ACHN (cell line): ENCODE measurements at regions not wholly inside any gene's neighbourhood (a gene's known extent, or its start where the extent isn't known, plus 50 kb on each side); places are given as distances from the start of the nearest gene placed in this dataset.
"Not testable (repeated sequence)": the region's sequence is repeated elsewhere in the genome, so short reads cannot be mapped to it uniquely, and the experiment has no call there.

Experiments
- DNase-seq: peaks from one replicate; pipeline ENCODE4 v3.0.0-alpha.2; 2015
- in situ Hi-C: cut with HindIII; loops from 2 replicates; pipeline ENCODE4 v1.10.0; 2017; ENCODE audit warnings: low sequenced_read_pairs, low pct_ligation_motif_present, low pct_unique_long_range_greater_than_20kb

DNA sequence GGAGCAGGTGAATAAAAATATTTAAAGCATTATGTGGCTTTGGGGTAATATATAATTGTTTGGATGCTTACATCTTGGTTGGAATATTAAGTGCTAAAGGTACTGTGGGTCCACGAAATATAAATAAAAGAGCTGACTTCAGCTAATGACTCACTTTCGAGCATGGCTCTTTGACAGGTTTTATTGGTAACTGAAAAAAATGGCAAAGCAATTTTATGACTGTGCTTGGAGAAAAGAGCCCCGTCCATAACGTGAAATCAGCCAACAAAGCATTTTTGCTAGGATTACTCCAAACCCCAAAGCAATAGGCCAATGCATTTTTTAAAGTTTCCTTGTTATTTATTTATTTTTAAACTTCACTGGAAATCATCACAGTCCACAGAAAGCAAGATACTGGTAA is 397.2 kb upstream of the CDH19 start:
- no peak for DNase-seq
- in situ Hi-C loops: no loop called here

DNA sequence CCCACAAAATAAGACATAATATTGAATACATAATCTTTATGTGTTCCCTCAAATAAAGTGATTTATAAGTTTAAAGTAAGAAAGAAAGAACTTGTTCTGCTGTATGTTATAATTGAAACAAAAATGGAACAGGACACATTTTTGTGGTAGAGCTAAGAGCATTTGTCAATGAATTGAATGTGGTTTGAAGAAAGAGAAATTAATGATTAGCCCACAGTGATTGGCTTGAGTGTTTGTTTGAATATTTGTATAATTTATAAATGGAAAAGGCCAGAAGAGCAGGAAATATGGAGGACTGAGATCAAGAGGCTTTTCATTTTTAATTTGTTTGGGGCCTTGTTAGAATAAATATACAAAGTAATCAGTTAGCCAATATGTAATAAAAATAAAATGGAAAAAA is 395.1 kb upstream of the CDH19 start:
- in situ Hi-C loops: no loop called here
- DNase-seq: peak; percentile 2

DNA sequence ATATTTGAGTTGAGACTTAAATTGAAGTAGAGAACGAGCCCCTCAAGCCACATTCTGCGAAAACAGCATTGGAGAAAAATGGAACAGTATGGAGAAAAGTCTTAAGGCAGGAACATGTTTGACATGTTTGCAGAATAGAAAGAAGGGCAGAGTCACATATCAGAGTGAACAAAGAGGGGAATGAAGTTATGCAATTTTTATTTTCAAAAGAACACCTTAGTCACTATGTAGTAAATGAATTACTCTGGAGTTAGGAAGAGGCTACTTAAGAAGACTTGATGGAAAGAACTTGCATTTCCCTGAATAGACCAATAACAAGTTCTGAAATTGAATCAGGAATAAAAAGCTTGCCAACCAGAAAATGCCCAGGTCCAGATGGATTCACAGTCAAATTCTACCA is 391.4 kb upstream of the CDH19 start:
- no peak for DNase-seq
- in situ Hi-C loops: no loop called here

DNA sequence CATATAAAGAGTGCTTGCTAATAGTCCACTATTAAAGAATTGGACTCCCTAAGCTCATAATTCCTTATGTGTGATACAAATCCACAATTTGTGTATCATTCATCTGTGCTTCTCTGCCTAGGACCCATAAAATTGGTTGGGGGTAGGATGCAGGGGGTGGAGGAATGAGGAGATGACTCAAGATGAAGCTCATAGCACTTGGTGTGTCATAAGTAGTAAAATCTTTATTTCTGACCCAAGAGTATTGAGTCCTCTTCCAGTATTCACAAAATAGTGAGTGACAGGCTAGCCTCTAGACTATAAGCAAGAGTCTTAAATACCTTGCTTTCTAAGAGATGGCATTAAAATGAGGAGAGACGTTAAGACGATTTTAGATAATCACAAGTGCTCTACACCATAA is 390.9 kb upstream of the CDH19 start:
- DNase-seq: no peak
- in situ Hi-C loops: no loop called here

DNA sequence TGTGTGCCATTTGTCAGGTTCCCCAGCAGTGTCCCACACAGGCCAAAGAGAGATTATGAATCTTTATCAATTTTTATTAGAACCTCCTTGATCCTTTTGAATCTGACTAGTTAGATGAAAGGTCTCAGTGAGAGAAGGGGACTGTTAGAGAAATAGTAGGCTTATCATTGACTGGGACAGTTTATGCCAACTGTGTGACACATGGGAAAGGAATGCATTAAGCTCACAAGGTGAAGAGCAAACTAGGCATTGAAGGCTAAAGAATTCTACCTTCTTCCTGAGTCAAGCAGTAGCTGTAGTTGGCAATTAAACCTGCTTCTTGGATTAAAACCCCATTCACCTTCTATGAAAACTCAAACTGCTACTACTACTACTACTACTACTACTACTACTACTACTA is 389.6 kb upstream of the CDH19 start:
- DNase-seq: peak; percentile 84
- in situ Hi-C loops: no loop called here

DNA sequence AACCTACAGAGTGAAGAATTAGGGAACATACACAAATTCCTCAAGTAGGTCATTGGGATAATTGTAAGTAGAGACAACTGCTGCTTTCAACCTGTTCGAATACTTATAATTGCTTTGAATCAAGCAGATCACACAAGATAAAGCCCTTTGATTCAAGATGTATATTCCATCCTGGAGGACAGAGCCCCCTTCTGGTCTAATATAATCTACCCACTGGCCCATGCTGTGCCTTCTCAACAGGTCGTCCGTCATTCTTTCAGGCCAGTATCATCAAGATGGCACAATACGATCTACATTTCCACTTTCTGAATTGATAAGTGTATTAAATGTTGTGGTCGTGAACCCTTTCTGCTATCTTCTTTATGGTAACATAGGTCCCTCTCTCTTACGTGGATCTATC is 387.0 kb upstream of the CDH19 start:
- DNase-seq: no peak
- in situ Hi-C loops: no loop called here

DNA sequence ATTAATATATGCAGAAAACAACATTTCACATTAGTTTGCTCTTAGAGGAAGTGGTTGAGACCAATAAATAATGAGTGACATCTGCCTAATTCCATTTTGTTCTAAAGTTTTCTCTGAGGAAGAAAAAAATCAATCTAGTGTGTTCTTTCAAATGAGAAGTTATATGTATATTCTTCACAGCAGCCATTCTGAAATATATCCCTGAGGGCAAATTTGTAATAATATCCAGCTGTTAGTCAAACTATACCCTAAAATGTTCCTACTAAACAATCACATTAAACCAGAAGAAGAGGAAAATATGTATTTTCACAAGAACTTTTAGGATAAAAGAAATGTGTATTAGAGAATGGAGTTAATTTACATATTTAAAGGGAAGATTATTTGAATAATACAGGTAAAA is 375.1 kb upstream of the CDH19 start:
- in situ Hi-C loops: no loop called here
- no peak for DNase-seq

DNA sequence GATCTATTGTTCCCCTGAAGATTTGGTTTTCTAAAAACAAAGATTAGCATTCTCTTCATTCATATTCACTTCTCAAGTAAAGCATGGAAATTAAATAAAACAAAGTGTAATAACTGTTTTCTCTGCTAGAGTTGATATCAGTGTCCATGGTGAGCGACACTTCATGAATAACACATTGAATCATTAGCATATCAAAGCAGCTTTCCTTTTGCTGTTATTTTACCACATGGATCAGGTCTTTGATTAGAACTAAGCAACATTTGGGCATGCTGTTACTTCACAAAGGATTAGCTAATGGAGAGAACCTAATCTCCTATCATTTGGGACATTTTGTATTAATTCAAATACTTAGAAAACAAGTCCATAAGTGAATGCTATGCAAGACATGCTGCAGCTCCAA is 368.8 kb upstream of the CDH19 start:
- in situ Hi-C loops: no loop called here
- DNase-seq: no peak

DNA sequence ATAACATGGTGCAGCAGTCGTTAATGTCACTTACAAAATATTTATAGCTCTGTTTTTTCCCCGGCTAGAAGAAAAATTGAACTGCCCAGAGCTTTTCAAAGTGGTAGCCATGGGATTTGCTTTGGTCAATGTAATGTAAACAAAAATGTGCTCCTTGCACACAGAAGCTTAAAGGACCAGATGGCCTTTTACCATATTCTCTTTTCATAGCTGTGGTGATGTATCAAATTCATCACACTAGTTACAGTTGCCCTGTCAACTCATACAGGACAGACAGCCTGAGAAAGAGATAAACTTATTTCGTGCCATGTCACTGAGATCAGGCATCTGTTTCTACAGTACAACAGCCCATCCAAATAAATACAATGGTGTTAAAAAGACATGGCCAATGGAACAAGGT is 368.1 kb upstream of the CDH19 start:
- DNase-seq: no peak
- in situ Hi-C loops: no loop called here

DNA sequence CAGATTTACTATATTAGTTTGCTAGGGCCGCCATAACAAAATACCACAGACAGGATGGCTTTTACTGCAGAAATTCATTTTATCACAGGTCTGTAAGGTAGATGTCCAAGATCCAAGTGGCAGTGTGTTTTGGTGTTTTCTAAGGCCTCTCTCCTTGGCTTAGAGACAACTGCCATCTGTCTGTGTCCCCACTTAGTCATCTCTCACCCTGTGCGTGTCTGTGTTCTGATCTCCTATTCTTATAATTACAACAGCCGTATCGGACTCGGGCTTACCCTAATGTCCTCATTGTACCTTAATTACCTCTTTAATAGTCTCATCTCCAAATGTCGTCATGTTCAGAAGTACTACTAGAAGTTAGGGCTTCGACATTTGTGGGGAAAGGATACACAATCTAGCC is 362.3 kb upstream of the CDH19 start:
- in situ Hi-C loops: no loop called here
- DNase-seq: no peak

DNA sequence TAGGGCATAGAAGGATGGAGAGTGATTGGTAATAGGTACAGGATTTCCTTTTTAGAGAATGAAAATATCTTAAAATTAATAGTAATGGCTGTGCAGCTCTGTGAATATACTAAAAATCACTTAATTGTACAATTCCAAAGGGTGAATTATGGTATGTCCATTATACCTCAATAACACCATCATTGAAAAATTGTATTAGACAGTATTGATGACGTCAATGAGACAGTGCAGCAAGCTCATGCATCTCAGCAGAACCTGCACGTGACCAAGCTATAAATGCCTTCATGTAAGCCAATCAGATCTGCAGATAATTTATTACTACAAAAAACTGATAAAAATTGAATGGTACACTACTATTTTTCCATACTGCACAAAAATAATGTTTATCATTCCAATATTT is 354.4 kb upstream of the CDH19 start:
- in situ Hi-C loops: no loop called here
- DNase-seq: no peak

DNA sequence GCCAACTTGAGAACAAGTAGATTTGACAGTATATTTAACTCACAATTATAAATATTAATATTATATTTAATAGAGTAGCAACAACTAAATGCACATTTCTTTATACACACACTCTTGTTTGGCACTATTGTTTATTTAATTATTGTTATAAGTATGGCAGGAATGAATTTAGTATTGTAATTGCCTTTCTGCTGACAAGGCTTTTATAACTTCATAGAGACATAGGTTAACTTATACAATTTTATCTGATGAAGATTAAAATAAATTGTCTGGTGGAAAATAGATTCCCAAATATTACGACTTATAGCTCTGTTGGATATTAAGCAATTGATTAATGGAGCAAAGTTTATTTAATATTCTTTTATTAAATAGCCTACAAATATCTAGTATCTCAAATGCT is 347.9 kb upstream of the CDH19 start:
- in situ Hi-C loops: no loop called here
- DNase-seq: no peak

DNA sequence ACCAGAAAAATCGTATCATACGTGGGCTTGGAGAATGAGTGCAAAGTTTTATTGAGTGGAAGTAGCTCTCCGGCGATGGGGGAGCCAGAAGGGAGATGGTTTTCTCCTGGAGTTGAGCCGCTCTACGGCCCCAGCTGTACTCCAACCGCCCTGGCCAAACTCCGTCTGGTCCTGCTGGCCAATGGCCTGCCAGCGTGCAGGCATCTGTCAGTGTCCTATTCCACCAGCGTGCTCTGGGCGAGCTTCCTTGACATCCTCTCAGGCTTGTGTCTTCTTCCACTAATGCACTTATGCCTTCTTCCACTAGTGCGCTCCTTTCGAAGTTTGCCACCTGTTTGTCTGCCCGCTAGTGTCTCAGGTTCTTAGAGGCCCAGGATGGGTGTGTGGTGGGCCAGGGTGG is 345.5 kb upstream of the CDH19 start:
- DNase-seq: no peak
- in situ Hi-C loops: no loop called here

DNA sequence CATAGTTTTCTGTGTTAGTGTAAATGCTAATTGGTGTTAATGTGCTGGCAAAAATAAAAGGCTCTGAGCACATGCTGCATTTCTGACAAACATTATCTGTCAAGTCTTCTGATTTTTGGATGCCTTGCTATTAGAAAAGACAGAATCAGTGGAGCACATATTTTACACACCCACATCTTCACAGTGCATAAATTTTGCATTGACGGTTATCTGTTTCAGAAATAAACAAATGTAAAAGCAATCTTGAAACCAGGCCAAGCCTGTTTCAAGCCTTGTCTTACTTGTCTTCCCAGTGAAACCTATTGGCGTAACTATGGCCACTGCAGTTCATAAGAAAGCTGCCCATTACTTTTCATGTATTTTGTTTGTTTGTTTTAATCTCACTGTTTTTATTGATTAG is 333.7 kb upstream of the CDH19 start:
- in situ Hi-C loops: no loop called here
- no peak for DNase-seq

DNA sequence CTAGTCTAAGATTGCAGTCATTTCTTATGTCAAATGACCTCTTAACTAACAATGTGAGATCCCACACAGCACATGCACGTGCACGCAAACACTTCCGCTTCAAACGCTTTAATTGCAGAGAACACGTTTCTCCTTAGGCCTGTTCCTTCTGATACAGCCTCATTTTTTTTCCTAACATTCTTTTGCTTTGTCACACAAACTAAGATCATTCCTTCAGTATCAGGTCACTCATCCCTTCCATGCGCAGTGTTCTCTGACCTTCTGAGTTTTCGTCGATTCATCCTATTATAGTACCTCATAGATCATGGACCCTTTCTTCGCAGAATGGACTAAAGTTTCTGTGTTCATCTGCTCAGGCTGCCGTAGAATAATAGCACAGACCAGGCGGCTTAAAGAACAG is 327.1 kb upstream of the CDH19 start:
- in situ Hi-C loops: no loop called here
- DNase-seq: no peak

DNA sequence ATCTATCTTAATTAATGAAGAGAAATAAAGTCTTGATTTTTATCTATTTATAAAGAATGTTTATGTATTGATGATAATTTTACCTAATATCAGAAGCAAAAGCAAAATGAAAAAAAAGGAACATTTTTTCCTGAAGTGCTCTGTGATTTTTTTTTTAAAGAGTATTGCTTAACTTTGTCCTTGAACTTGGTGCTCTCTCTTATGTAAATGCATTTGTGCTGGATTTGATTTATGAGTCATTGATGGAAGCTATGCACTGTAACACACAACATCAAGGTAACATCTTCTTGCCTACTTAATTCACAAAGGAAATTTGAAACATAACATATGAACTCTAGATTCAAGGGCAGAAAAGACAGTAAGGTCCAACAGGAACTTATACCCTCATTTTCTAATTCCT is 312.9 kb upstream of the CDH19 start:
- in situ Hi-C loops: no loop called here
- DNase-seq: no peak

DNA sequence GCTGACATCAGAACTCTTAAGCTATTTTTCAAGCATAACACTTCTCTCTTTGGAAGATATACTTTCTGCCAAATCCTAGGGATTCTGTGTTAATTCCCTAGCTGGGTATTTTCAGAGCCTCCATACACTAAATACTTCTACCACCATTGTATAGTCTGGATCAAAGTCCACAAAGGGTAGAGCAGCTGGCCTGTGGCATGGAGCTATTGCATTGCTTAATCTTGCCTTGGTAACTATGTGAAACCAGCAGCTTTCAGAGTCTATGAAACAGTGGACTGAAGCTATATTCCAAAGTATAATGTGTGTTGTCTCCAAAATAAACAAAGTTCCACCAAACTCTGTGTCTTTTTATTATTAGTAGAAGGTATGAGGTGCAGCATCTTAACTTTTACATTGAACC is 296.9 kb upstream of the CDH19 start:
- no peak for DNase-seq
- in situ Hi-C loops: no loop called here

DNA sequence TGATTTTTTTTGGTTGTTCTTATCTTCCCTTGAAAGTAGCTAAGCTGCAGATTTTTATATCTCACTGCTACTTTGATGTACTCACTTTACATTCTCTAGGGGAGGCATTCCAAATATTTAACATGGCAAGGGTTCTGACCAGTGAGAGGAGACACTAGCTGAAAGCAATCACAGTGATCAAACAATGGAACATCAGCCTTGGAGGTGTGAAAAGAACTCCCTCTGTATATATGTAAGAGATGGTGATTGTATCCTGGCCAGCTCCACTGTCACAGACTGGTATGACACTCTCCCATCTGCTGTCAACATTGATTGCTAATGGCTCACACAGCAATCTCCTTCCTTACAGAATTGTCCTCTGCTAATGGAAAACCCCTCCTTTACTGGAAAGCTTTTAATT is 291.7 kb upstream of the CDH19 start:
- in situ Hi-C loops: no loop called here

DNA sequence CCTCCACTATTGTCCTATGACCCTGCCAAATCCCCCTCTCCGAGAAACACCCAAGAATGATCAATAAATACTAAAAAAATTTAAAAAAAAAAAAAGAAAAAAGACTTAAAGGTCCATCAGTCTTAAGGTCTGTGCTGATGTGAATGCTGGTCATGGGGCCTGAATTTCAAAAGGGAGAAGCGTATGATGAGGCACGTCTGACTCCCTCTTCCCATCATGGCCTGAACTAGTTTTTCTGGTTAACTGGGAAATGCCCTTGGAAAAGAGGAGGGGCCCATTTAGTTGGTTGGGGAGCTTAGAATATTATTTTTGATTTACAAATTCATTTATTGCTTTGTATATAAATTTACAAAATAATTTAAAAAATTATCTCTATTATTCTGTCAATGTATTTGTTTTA is 291.0 kb upstream of the CDH19 start:
- no peak for DNase-seq
- in situ Hi-C loops: no loop called here

More for the DNA sequence above, 291.7 kb upstream of the CDH19 start:
- no peak for DNase-seq

DNA sequence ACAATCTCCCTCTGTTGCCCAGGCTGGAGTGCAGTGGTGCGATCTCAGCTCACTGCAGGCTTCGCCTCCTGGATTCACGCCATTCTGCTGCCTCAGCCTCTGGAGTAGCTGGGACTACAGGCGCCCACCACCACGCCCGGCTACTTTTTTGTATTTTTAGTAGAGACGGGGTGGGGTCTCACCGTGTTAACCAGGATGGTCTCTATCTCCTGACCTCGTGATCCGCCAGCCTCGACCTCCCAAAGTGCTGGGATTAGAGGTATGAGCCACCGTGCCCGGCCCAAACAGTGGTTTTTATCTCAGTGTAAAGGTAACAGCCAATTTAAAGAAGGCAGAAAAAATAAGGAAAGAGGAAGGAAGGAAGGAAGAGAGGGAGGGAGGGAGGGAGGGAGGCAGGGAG is 288.5 kb upstream of the CDH19 start:
- DNase-seq, in situ Hi-C loops: not testable (repeated sequence)

DNA sequence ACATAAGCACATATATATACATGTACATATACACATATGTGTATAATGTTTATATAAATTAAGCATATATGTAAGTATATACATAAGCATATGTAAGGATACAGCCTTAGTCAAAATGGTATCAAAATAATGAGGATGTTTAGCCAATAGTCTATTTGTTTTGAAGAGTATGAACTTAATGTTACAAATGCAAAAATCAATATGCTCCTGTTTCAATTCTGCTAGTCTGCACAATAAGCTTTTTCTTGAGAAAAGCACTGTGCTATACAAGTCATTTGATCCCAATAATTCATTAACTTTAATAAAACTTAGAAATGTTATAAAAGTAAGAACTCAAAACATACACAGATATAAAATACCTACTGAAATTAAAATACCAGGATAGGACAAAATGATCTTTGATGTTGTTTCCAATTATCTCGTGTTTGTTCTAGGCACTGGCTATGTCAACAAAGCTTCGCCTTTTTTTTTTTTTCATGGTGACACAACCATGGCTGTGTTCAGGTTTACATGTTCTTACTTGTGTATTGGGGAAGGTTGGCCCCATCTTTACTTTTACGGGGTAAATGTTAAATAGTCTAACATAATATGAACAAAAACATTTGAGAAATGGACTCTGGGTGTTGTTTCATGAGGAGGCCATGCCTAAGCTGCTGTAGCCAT is 271.1 kb upstream of the CDH19 start:
- in situ Hi-C loops: no loop called here

More for the DNA sequence above, 271.1 kb upstream of the CDH19 start:
- no peak for DNase-seq
